H1 (cell line): ENCODE measurements at regions not wholly inside any gene's neighbourhood (a gene's known extent, or its start where the extent isn't known, plus 50 kb on each side); places are given as distances from the start of the nearest gene placed in this dataset.

Source experiments
- CEBPB ChIP-seq: IDR thresholded peaks from 2 replicates; pipeline ENCODE4 v1.6.1; 2012; ENCODE audit warnings: low read depth, low read length
- EP300 ChIP-seq, 2 experiments: IDR thresholded peaks; 1 replicate in 1 of 2; 2 replicates in 1 of 2; pipeline ENCODE4 v1.6.1; 2011 to 2012; ENCODE audit warnings: low read depth in 2 of 2, low read length in 2 of 2, mild to moderate bottlenecking in 2 of 2, borderline replicate concordance in 1 of 2, inconsistent platforms in 1 of 2, moderate library complexity in 1 of 2
- JUND ChIP-seq: IDR thresholded peaks from 2 replicates; pipeline ENCODE4 v1.6.1; 2011; ENCODE audit warnings: mild to moderate bottlenecking, improper control_type of control experiment, low read length
- NRF1 ChIP-seq: IDR thresholded peaks from 2 replicates; pipeline ENCODE4 v1.6.1; 2011; ENCODE audit warnings: mild to moderate bottlenecking, low read depth, low read length, improper control_type of control experiment
- POLR2AphosphoS5 ChIP-seq: IDR thresholded peaks from 2 replicates; pipeline ENCODE4 v1.6.1; 2011; ENCODE audit warnings: low read depth, low read length
- TF ChIP-seq, protein P1 (sequence below), 3 experiments: IDR thresholded peaks; 1 replicate in 2 of 3; 2 replicates in 1 of 3; pipeline versions ENCODE4 v1.5.1 to v1.6.1; 2011; ENCODE audit warnings: low read length in 3 of 3, mild to moderate bottlenecking in 3 of 3, inconsistent platforms in 2 of 3, low read depth in 1 of 3, moderate library complexity in 1 of 3; ENCODE audit not compliant: insufficient read depth in 1 of 3; ENCODE audit errors: control extremely low read depth in 1 of 3
- TF ChIP-seq, protein P2 (sequence below): IDR thresholded peaks from 2 replicates; pipeline ENCODE4 v1.6.1; 2012; ENCODE audit warnings: inconsistent platforms

DNA sequence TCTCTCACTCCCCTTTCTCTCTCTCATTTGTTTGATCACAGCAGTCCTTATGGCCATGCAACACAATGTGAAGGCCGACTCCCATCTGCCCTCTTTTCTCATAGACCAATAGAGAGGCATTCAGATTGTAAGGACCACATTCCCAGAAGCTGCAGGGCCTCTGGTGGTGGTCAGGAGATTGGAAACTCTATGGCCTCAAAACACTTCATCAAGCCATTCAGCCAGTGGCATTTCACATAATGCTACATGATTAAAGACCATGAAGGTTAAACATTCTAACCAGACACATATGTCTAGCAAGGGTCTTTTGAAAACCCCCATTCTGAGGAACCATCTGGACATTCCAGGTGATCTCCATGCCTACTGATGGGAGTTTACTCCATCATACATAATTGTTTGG, 769.5 kb upstream of the CXADR start:
- TF ChIP-seq, protein P1, sequence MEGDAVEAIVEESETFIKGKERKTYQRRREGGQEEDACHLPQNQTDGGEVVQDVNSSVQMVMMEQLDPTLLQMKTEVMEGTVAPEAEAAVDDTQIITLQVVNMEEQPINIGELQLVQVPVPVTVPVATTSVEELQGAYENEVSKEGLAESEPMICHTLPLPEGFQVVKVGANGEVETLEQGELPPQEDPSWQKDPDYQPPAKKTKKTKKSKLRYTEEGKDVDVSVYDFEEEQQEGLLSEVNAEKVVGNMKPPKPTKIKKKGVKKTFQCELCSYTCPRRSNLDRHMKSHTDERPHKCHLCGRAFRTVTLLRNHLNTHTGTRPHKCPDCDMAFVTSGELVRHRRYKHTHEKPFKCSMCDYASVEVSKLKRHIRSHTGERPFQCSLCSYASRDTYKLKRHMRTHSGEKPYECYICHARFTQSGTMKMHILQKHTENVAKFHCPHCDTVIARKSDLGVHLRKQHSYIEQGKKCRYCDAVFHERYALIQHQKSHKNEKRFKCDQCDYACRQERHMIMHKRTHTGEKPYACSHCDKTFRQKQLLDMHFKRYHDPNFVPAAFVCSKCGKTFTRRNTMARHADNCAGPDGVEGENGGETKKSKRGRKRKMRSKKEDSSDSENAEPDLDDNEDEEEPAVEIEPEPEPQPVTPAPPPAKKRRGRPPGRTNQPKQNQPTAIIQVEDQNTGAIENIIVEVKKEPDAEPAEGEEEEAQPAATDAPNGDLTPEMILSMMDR (IDR thresholded peaks at IDR 0.05; ENCODE audit: control extremely low read depth in 1 of 3, insufficient read depth in 1 of 3, low read depth in 1 of 3, low read length in 3 of 3): no peak
- TF ChIP-seq CEBPB: no peak
- TF ChIP-seq JUND: no peak
- no peak for TF ChIP-seq NRF1
- no peak for TF ChIP-seq POLR2AphosphoS5
- TF ChIP-seq, protein P2, sequence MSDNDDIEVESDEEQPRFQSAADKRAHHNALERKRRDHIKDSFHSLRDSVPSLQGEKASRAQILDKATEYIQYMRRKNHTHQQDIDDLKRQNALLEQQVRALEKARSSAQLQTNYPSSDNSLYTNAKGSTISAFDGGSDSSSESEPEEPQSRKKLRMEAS: no peak
- TF ChIP-seq EP300 (IDR thresholded peaks at IDR 0.05; ENCODE audit: borderline replicate concordance in 1 of 2, low read depth in 2 of 2, low read length in 2 of 2): no peak
